Caco-2 (cell line): ENCODE measurements at regions not wholly inside any gene's neighbourhood (a gene's known extent, or its start where the extent isn't known, plus 50 kb on each side); places are given as distances from the start of the nearest gene placed in this dataset.

Source experiments
- BruUV-seq: library from RNA; stranded (reverse); fragments of 400-500 nt; replicated peaks from 2 replicates; lab custom pipeline; 2021; lab: Mats Ljungman, UMichigan
- CTCF ChIA-PET: fragments of 300-600 bp; sonication (Branson Sonifier 250); formaldehyde crosslinking; loops from one replicate; lab custom pipeline; 2022; ENCODE audit warnings: antibody characterized with exemption; lab: Charles Lee
- POLR2A ChIA-PET: fragments of 300-600 bp; sonication (Branson Sonifier 250); formaldehyde crosslinking; loops from one replicate; lab custom pipeline; 2022; ENCODE audit warnings: antibody characterized with exemption; lab: Charles Lee
- DNase-seq, 2 experiments: peaks; one replicate each; pipeline versions ENCODE4 v3.0.0 to v3.0.0-alpha.2; 2020 to 2022
- H3K27me3 ChIP-seq: replicated peaks from 2 replicates; pipeline ENCODE4 v1.6.0; 2011; ENCODE audit warnings: low read length; ENCODE audit not compliant: control insufficient read depth, insufficient read depth
- H3K36me3 ChIP-seq: 2 replicates; pipeline ENCODE4 v1.5.1; 2011; ENCODE audit warnings: low read length; ENCODE audit not compliant: control insufficient read depth, insufficient read depth
- H3K4me1 ChIP-seq: fragments of 250-450 bp; sonication (Bioruptor Pico); 2 replicates; pipeline ENCODE4 v1.5.1; 2020; ENCODE audit warnings: mild to moderate bottlenecking
- H3K4me3 ChIP-seq: 2 replicates; pipeline ENCODE4 v1.5.1; 2011; ENCODE audit warnings: low read depth, mild to moderate bottlenecking, control low read depth, low read length
- H3K9me3 ChIP-seq: fragments of 250-450 bp; sonication (Bioruptor Pico); 2 replicates; pipeline ENCODE4 v1.5.1; 2020; ENCODE audit warnings: mild to moderate bottlenecking, moderate library complexity
- H3K27ac Mint-ChIP-seq: one replicate; pipeline ENCODE4 v1.8.0; 2022; ENCODE audit warnings: mixed read lengths; ENCODE audit not compliant: unreplicated experiment
- H3K27me3 Mint-ChIP-seq: one replicate; pipeline ENCODE4 v1.8.0; 2022; ENCODE audit warnings: mixed read lengths; ENCODE audit not compliant: insufficient read depth, unreplicated experiment
- H3K36me3 Mint-ChIP-seq: one replicate; pipeline ENCODE4 v1.8.0; 2022; ENCODE audit warnings: mild to moderate bottlenecking, mixed read lengths; ENCODE audit not compliant: insufficient read depth, unreplicated experiment
- H3K4me1 Mint-ChIP-seq: one replicate; pipeline ENCODE4 v1.8.0; 2022; ENCODE audit warnings: low read depth, mixed read lengths; ENCODE audit not compliant: unreplicated experiment
- H3K4me3 Mint-ChIP-seq: one replicate; pipeline ENCODE4 v1.8.0; 2022; ENCODE audit warnings: mild to moderate bottlenecking, moderate library complexity, mixed read lengths; ENCODE audit not compliant: unreplicated experiment
- H3K9me3 Mint-ChIP-seq: one replicate; pipeline ENCODE4 v1.8.0; 2022; ENCODE audit warnings: mixed read lengths; ENCODE audit not compliant: unreplicated experiment
- CTCF ChIP-seq, 2 experiments: fragments of 200-600 bp in 1 of 2; IDR thresholded peaks; 1 replicate in 1 of 2; 2 replicates in 1 of 2; pipeline versions ENCODE4 v1.5.1 to v1.8.0; 2011 to 2022; ENCODE audit warnings: antibody characterized with exemption in 1 of 2, control low read depth in 1 of 2, inconsistent platforms in 1 of 2, low read depth in 1 of 2, low read length in 1 of 2, mild to moderate bottlenecking in 1 of 2, moderate library complexity in 1 of 2; ENCODE audit not compliant: insufficient read depth in 1 of 2, severe bottlenecking in 1 of 2, unreplicated experiment in 1 of 2
- intact Hi-C: fragments of 100-400 bp; cut with micrococcal nuclease; formaldehyde crosslinking; loops from one replicate; pipeline ENCODE4 v1.10.0; 2022; ENCODE audit not compliant: unreplicated experiment

- no peak for TF ChIP-seq CTCF (IDR thresholded peaks at IDR 0.05; ENCODE audit: insufficient read depth in 1 of 2, low read depth in 1 of 2, low read length in 1 of 2, severe bottlenecking in 1 of 2, unreplicated experiment in 1 of 2)
- POLR2A ChIA-PET: no interaction called here
- H3K4me3 ChIP-seq: no peak overlapping the region
- Mint-ChIP-seq H3K27ac (no peak overlapping the region), H3K27me3 (no peaks in the 10 kb centered on the region), H3K4me3 (no peak overlapping the region), H3K36me3 (no peaks in the 10 kb centered on the region), H3K4me1 (peaks cover 6% of the 10 kb centered on the region), H3K9me3 (no peaks in the 10 kb centered on the region)
- no peaks in the 10 kb centered on the region for H3K4me1 ChIP-seq
- intact Hi-C loops: no loop called here
- no peak for DNase-seq
- CTCF ChIA-PET: interaction anchor here (0.7 kb wide), 1 partner anchor 419 kb away, joined by 3 read pairs; no protein-coding TSS in a partner anchor
- H3K27me3 ChIP-seq: no peaks in the 10 kb centered on the region
- H3K36me3 ChIP-seq: no peaks in the 10 kb centered on the region
- no peaks in the 10 kb centered on the region for H3K9me3 ChIP-seq
- BruUV-seq: no TSS peak
Measured at GRCh38 chr13:33752094-33752493, 65.9 kb upstream of the RFC3 start.

- Histone ChIP-seq H3K4me1 (no peaks in the 10 kb centered on the region), H3K4me3 (no peak overlapping the region), H3K27me3 (no peaks in the 10 kb centered on the region), H3K36me3 (no peaks in the 10 kb centered on the region), H3K9me3 (no peaks in the 10 kb centered on the region)
- intact Hi-C loops: no loop called here
- no TSS peak for BruUV-seq
- Mint-ChIP-seq H3K4me3 (no peak overlapping the region), H3K27ac (no peak overlapping the region), H3K36me3 (no peaks in the 10 kb centered on the region), H3K4me1 (peaks cover 6% of the 10 kb centered on the region), H3K9me3 (no peaks in the 10 kb centered on the region), H3K27me3 (no peaks in the 10 kb centered on the region)
- POLR2A ChIA-PET: no interaction called here
- no peak for TF ChIP-seq CTCF (IDR thresholded peaks at IDR 0.05; ENCODE audit: insufficient read depth in 1 of 2, low read depth in 1 of 2, low read length in 1 of 2, severe bottlenecking in 1 of 2, unreplicated experiment in 1 of 2)
- no peak for DNase-seq
- CTCF ChIA-PET: no interaction called here
Measured at GRCh38 chr13:33752597-33752996, 65.4 kb upstream of the RFC3 start.

- H3K9me3 Mint-ChIP-seq: no peaks in the 10 kb centered on the region
- H3K4me1 Mint-ChIP-seq: no peaks in the 10 kb centered on the region
- no peak overlapping the region for H3K4me3 ChIP-seq
- no TSS peak for BruUV-seq
- H3K27ac Mint-ChIP-seq: no peak overlapping the region
- no peaks in the 10 kb centered on the region for H3K36me3 Mint-ChIP-seq
- H3K4me3 Mint-ChIP-seq: no peak overlapping the region
- ChIA-PET CTCF (no interaction called here), POLR2A (no interaction called here)
- intact Hi-C loops: no loop called here
- DNase-seq: no peak
- no peak for TF ChIP-seq CTCF (IDR thresholded peaks at IDR 0.05; ENCODE audit: insufficient read depth in 1 of 2, low read depth in 1 of 2, low read length in 1 of 2, severe bottlenecking in 1 of 2, unreplicated experiment in 1 of 2)
- H3K27me3 Mint-ChIP-seq: no peaks in the 10 kb centered on the region
- H3K4me1 ChIP-seq: 0 out of 2 replicates have a peak, but pooled peaks cover 3% of the 10 kb centered on the region
- no peaks in the 10 kb centered on the region for H3K27me3 ChIP-seq
- H3K36me3 ChIP-seq: no peaks in the 10 kb centered on the region
- H3K9me3 ChIP-seq: no peaks in the 10 kb centered on the region
Measured at GRCh38 chr13:33756929-33757328, 61.0 kb upstream of the RFC3 start.
